ENCODE measurements at regions not wholly inside any gene's neighbourhood (a gene's known extent, or its start where the extent isn't known, plus 50 kb on each side); places are given as distances from the start of the nearest gene placed in this dataset.

GRCh38 chr4:84403656-84404055, 95.4 kb downstream of the NKX6-1 start:
- H3K4me3 Mint-ChIP-seq = no peak overlapping the region
- Histone ChIP-seq H3K27me3 (ENCODE audit: insufficient read depth, low read length) (no peaks in the 10 kb centered on the region), H2AFZ (ENCODE audit: low read length) (no peak overlapping the region), H2BK15ac (ENCODE audit: low read depth, low read length) (no peak overlapping the region), H2AK5ac (ENCODE audit: insufficient read length, low read length) (no peak overlapping the region), H3K23ac (ENCODE audit: insufficient read length, low read depth, low read length) (no peak overlapping the region), H3K9me3 (ENCODE audit: control insufficient read depth, low read depth, low read length) (no peaks in the 10 kb centered on the region), H3K4ac (ENCODE audit: low read depth, low read length) (no peak overlapping the region), H3K79me2 (ENCODE audit: insufficient read depth, low read length) (no peaks in the 10 kb centered on the region), H2BK12ac (ENCODE audit: insufficient read length, low read depth, low read length) (no peak overlapping the region), H3T11ph (ENCODE audit: low read length) (no peak overlapping the region), H3K56ac (ENCODE audit: insufficient read length, low read depth, low read length) (no peak overlapping the region), H3K18ac (ENCODE audit: insufficient read length, low read depth, low read length) (no peak overlapping the region), H3K27ac (ENCODE audit: insufficient read length, low read depth, low read length) (no peak overlapping the region), H2BK120ac (ENCODE audit: low read depth, low read length, poor library complexity, severe bottlenecking) (no peak overlapping the region), H3K79me1 (ENCODE audit: insufficient read depth, low read depth, low read length, poor library complexity, severe bottlenecking) (no peaks in the 10 kb centered on the region), H3K14ac (ENCODE audit: insufficient read depth, low read length) (no peak overlapping the region), H4K20me1 (ENCODE audit: control insufficient read depth, insufficient read depth, insufficient read length) (no peaks in the 10 kb centered on the region), H3K4me1 (ENCODE audit: insufficient read depth, low read length) (no peaks in the 10 kb centered on the region), H4K8ac (replicated peaks; ENCODE audit: insufficient read length, low read depth, low read length) (no peak overlapping the region), H3K23me2 (ENCODE audit: insufficient read length, low read depth, low read length, poor library complexity, severe bottlenecking) (no peaks in the 10 kb centered on the region), H3K4me2 (ENCODE audit: insufficient read depth, insufficient read length, low read length) (no peak overlapping the region), H4K5ac (ENCODE audit: insufficient read length, low read depth, low read length) (no peak overlapping the region), H2BK20ac (ENCODE audit: low read depth, low read length, poor library complexity, severe bottlenecking) (no peak overlapping the region), H4K91ac (ENCODE audit: insufficient read length, low read depth, low read length) (no peak overlapping the region), H3K9ac (ENCODE audit: extremely low read depth, insufficient read length, low read length) (no peak overlapping the region), H2BK5ac (ENCODE audit: insufficient read length, low read length) (no peak overlapping the region)
- H3K4me1 Mint-ChIP-seq = peaks cover 3 to 5% of the 10 kb centered on the region in 2 experiments; a peak in 3 of 4 replicates
- DNase-seq = no peak
- no peak overlapping the region for H3K27ac Mint-ChIP-seq
- TF ChIP-seq, protein P1, sequence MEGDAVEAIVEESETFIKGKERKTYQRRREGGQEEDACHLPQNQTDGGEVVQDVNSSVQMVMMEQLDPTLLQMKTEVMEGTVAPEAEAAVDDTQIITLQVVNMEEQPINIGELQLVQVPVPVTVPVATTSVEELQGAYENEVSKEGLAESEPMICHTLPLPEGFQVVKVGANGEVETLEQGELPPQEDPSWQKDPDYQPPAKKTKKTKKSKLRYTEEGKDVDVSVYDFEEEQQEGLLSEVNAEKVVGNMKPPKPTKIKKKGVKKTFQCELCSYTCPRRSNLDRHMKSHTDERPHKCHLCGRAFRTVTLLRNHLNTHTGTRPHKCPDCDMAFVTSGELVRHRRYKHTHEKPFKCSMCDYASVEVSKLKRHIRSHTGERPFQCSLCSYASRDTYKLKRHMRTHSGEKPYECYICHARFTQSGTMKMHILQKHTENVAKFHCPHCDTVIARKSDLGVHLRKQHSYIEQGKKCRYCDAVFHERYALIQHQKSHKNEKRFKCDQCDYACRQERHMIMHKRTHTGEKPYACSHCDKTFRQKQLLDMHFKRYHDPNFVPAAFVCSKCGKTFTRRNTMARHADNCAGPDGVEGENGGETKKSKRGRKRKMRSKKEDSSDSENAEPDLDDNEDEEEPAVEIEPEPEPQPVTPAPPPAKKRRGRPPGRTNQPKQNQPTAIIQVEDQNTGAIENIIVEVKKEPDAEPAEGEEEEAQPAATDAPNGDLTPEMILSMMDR (conservative IDR thresholded peaks at IDR 0.05) = no peak
- WGBS (ENCODE audit: extremely low coverage, insufficient read length, low lambda C conversion rate) = no CpG with 5 or more reads among the region's 4 CpGs
- no peaks in the 10 kb centered on the region; the same call in 1 of the 2 replicates for H3K27me3 Mint-ChIP-seq (ENCODE audit: low read depth)
- H3K9me3 Mint-ChIP-seq = no peaks in the 10 kb centered on the region
- no peaks in the 10 kb centered on the region for H3K36me3 Mint-ChIP-seq (ENCODE audit: insufficient read depth in 1 of 3, low read depth in 3 of 3)
